ENCODE measurements at regions not wholly inside any gene's neighbourhood (a gene's known extent, or its start where the extent isn't known, plus 50 kb on each side); places are given as distances from the start of the nearest gene placed in this dataset.
"Not testable (repeated sequence)": the region's sequence is repeated elsewhere in the genome, so short reads cannot be mapped to it uniquely, and the experiment has no call there.

- DNase-seq: no peak
These were observed 299.5 kb downstream of the PREX1 start for GRCh38 chr20:48528346-48528745.

GRCh38 chr20:48527771-48528170 lies 300.0 kb downstream of the PREX1 start:
- no peak for DNase-seq

GRCh38 chr20:48526936-48527335 lies 300.9 kb downstream of the PREX1 start:
- DNase-seq: no peak

- no peak for DNase-seq
These were observed 302.4 kb downstream of the PREX1 start for GRCh38 chr20:48525400-48525799.

GRCh38 chr20:48524582-48524981 lies 303.2 kb downstream of the PREX1 start:
- no peak for DNase-seq

GRCh38 chr20:48523191-48523995 lies 304.4 kb downstream of the PREX1 start:
- peak; percentile 35 for DNase-seq

- DNase-seq: no peak
These were observed 306.7 kb downstream of the PREX1 start for GRCh38 chr20:48521121-48521520.

- DNase-seq: not testable (repeated sequence)
These were observed 311.6 kb downstream of the PREX1 start for GRCh38 chr20:48516196-48516595.

GRCh38 chr20:48514577-48514976 lies 313.2 kb downstream of the PREX1 start:
- DNase-seq: not testable (repeated sequence)

GRCh38 chr20:48512539-48512938 lies 315.3 kb downstream of the PREX1 start:
- not testable (repeated sequence) for DNase-seq

- DNase-seq: not testable (repeated sequence)
These were observed 322.7 kb downstream of the PREX1 start for GRCh38 chr20:48505066-48505465.

- DNase-seq: no peak
These were observed 324.5 kb downstream of the PREX1 start for GRCh38 chr20:48503166-48503815.

- DNase-seq: no peak
These were observed 325.0 kb downstream of the PREX1 start for GRCh38 chr20:48502758-48503157.

- no peak for DNase-seq
These were observed 325.8 kb downstream of the PREX1 start for GRCh38 chr20:48502016-48502415.

- not testable (repeated sequence) for DNase-seq
These were observed 326.9 kb downstream of the PREX1 start for GRCh38 chr20:48500900-48501299.

- DNase-seq: not testable (repeated sequence)
These were observed 328.9 kb downstream of the PREX1 start for GRCh38 chr20:48498939-48499338.

- DNase-seq: not testable (repeated sequence)
These were observed 329.7 kb downstream of the PREX1 start for GRCh38 chr20:48498125-48498524.

GRCh38 chr20:48493966-48494365 lies 333.8 kb downstream of the PREX1 start:
- DNase-seq: no peak

GRCh38 chr20:48493331-48493730 lies 334.5 kb downstream of the PREX1 start:
- not testable (repeated sequence) for DNase-seq

GRCh38 chr20:48492715-48493070 lies 335.1 kb downstream of the PREX1 start:
- DNase-seq: no peak

GRCh38 chr20:48492015-48492714 lies 335.6 kb downstream of the PREX1 start:
- DNase-seq: no peak

GRCh38 chr20:48490961-48491831 lies 336.6 kb downstream of the PREX1 start:
- DNase-seq: no peak

GRCh38 chr20:48490341-48490740 lies 337.5 kb downstream of the PREX1 start:
- not testable (repeated sequence) for DNase-seq
